HepG2 (cell line): ENCODE measurements at regions not wholly inside any gene's neighbourhood (a gene's known extent, or its start where the extent isn't known, plus 50 kb on each side); places are given as distances from the start of the nearest gene placed in this dataset.

Experiments
- ELF1 ChIP-seq: sonication (generic); formaldehyde crosslinking; IDR thresholded peaks from 2 replicates; pipeline ENCODE4 v1.4.0; 2020; ENCODE audit warnings: missing genetic modification reagents
- FOSL2 ChIP-seq: sonication (generic); formaldehyde crosslinking; IDR thresholded peaks from 2 replicates; pipeline ENCODE4 v1.4.0; 2020; ENCODE audit warnings: missing genetic modification reagents
- FOXA3 ChIP-seq: IDR thresholded peaks from 2 replicates; pipeline ENCODE4 v1.6.1; 2016; ENCODE audit warnings: missing genetic modification reagents, missing compliant biosample characterization
- GATAD2A ChIP-seq: IDR thresholded peaks from 2 replicates; pipeline ENCODE4 v1.6.1; 2016
- HNRNPL ChIP-seq: fragments of 200-400 bp; formaldehyde crosslinking; IDR thresholded peaks from 2 replicates; pipeline ENCODE4 v1.6.1; 2017; ENCODE audit warnings: mild to moderate bottlenecking, low read depth, low read length
- HOMEZ ChIP-seq: IDR thresholded peaks from 2 replicates; pipeline ENCODE4 v1.6.1; 2016; ENCODE audit warnings: low read depth
- JUNB ChIP-seq: sonication (generic); formaldehyde crosslinking; IDR thresholded peaks from 2 replicates; pipeline ENCODE4 v1.8.0; 2022; ENCODE audit warnings: missing genetic modification reagents, mild to moderate bottlenecking, borderline replicate concordance
- KDM2A ChIP-seq: sonication (generic); formaldehyde crosslinking; IDR thresholded peaks from 2 replicates; pipeline ENCODE4 v1.4.0; 2020; ENCODE audit warnings: low read depth, missing genetic modification reagents, borderline replicate concordance
- LBX2 ChIP-seq: sonication (generic); formaldehyde crosslinking; IDR thresholded peaks from 2 replicates; pipeline ENCODE4 v1.5.0; 2020; ENCODE audit warnings: missing genetic modification reagents, mild to moderate bottlenecking, borderline replicate concordance
- MAFF ChIP-seq: IDR thresholded peaks from 2 replicates; pipeline ENCODE4 v1.6.1; 2011; ENCODE audit warnings: low read depth, low read length, improper control_type of control experiment
- NAIF1 ChIP-seq: sonication (generic); formaldehyde crosslinking; IDR thresholded peaks from 2 replicates; pipeline ENCODE4 v1.5.0; 2020; ENCODE audit warnings: mild to moderate bottlenecking, missing genetic modification reagents, borderline replicate concordance
- PATZ1 ChIP-seq: sonication (generic); formaldehyde crosslinking; IDR thresholded peaks from 2 replicates; pipeline ENCODE4 v1.4.0; 2020; ENCODE audit warnings: missing genetic modification reagents
- ZBTB43 ChIP-seq: sonication (generic); formaldehyde crosslinking; conservative IDR thresholded peaks from 2 replicates; pipeline ENCODE4 v1.4.0; 2020; ENCODE audit warnings: missing genetic modification reagents
- ZBTB7B ChIP-seq: sonication (generic); formaldehyde crosslinking; IDR thresholded peaks from 2 replicates; pipeline ENCODE4 v1.4.0; 2020; ENCODE audit warnings: missing genetic modification reagents
- ZNF639 ChIP-seq: conservative IDR thresholded peaks from 2 replicates; pipeline ENCODE4 v1.6.1; 2018; ENCODE audit warnings: missing genetic modification reagents
- ZNF687 ChIP-seq: sonication (generic); formaldehyde crosslinking; IDR thresholded peaks from 2 replicates; pipeline ENCODE4 v1.5.1; 2020; ENCODE audit warnings: mild to moderate bottlenecking, missing genetic modification reagents, moderate library complexity

- TF ChIP-seq ZBTB43 (CRISPR knock-in tag): 0 out of 2 replicates have a peak, but pooled peaks have one; percentile 28
- TF ChIP-seq PATZ1 (CRISPR knock-in tag): peak; percentile 72
- no peak for TF ChIP-seq ELF1 (CRISPR knock-in tag)
- TF ChIP-seq GATAD2A: 0 out of 2 replicates have a peak, but pooled peaks have one; percentile 22
- peak; percentile 83; the same call in 1 of the 2 replicates for TF ChIP-seq NAIF1 (CRISPR knock-in tag)
- TF ChIP-seq KDM2A (CRISPR knock-in tag): peak; percentile 31; the same call in 1 of the 2 replicates
- no peak for TF ChIP-seq ZNF639 (CRISPR knock-in tag)
- no peak for TF ChIP-seq LBX2 (CRISPR knock-in tag)
- TF ChIP-seq HOMEZ (CRISPR knock-in tag): 0 out of 2 replicates have a peak, but pooled peaks have one; percentile 38
- TF ChIP-seq JUNB (CRISPR knock-in tag): no peak
- TF ChIP-seq FOSL2 (CRISPR knock-in tag): peak; percentile 82
- peak; percentile 40; the same call in 1 of the 2 replicates for TF ChIP-seq FOXA3 (CRISPR knock-in tag)
- peak; percentile 46 for TF ChIP-seq ZNF687
- peak; percentile 73; the same call in 1 of the 2 replicates for TF ChIP-seq ZBTB7B (CRISPR knock-in tag)
- peak; percentile 70 for TF ChIP-seq HNRNPL
- 0 out of 2 replicates have a peak, but pooled peaks have one; percentile 39 for TF ChIP-seq MAFF
These were observed 59.0 kb upstream of the CHST15 start (continued) for GRCh38 chr10:124152139-124153022.
